Lower leg skin (tissue), 4 donors: ENCODE measurements at regions not wholly inside any gene's neighbourhood (a gene's known extent, or its start where the extent isn't known, plus 50 kb on each side); places are given as distances from the start of the nearest gene placed in this dataset.

Experiments
- DNase-seq, 2 donors: peaks; one replicate each; pipeline ENCODE4 v3.0.0-alpha.2; 2019; ENCODE audit warnings: low spot score in 2 of 2
- H3K4me3 ChIP-seq: fragments of 200-600 bp; sonication (generic); 2 replicates; pipeline ENCODE4 v1.5.1; 2017; ENCODE audit warnings: mild to moderate bottlenecking, low read depth; ENCODE audit not compliant: poor library complexity, severe bottlenecking
- CTCF ChIP-seq, 3 donors: fragments of 450-650 bp; IDR thresholded peaks; one replicate each; pipeline ENCODE4 v1.5.1; 2016; ENCODE audit warnings: antibody characterized with exemption in 3 of 3, mild to moderate bottlenecking in 3 of 3, moderate library complexity in 2 of 3
- POLR2A ChIP-seq, 2 donors: fragments of 450-650 bp; IDR thresholded peaks; one replicate each; pipeline ENCODE4 v1.6.1; 2016 to 2017; ENCODE audit warnings: antibody characterized with exemption in 2 of 2, mild to moderate bottlenecking in 1 of 2, moderate library complexity in 1 of 2
- WGBS, 2 donors: methylation state at CpG; one replicate each; pipeline ENCODE4 v1.1.5; 2018; 5-methylcytosine and 5-hydroxymethylcytosine counted together
- intact Hi-C: fragments of 100-400 bp; cut with DNase I; formaldehyde crosslinking; loops from one replicate; pipeline ENCODE4 v1.15.0; 2023; ENCODE audit warnings: low total_unique reads

DNA sequence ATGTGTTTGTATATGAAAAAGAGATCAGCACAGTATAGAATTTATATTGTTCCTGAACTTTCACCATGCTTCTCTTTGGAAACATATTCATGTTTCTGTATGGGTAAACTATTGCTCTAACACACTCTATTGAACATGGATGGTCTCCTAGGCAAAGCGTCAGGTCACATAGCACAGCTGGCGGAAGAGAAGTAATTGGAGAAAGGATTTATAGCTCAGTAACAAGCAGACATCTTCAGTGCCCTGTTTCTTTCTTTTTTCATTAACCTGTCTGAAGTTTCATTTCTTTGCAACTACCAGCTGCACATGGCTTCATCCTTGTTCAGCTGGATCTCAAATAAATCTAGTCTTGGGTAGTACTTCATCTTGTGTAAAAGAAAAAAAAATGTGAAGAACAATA is 84.4 kb upstream of the TRPC6 start:
- no peak for DNase-seq
- H3K4me3 ChIP-seq = no peak overlapping the region
- WGBS, 2 donors = 45 to 57% methylated on average over 2 of the region's 2 CpGs

DNA sequence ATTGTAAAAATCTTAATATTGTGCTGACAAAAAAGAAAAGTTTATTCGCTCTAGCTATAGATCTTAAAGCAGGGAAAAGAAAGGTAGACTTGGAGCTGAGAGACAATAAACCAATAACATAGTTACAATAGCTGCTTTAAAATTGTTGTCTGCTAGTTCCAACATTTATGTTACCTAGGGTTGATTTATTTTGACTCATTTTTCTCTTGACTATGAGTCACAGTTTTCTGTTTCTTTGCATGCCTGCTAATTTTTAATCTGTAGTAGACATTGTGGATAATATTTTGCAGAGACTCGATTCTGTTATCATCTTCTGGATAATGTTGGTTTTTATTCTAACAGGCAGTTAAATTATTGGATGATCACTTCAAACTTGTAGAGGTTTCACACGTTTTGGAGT is 83.1 kb upstream of the TRPC6 start:
- TF ChIP-seq POLR2A (IDR thresholded peaks at IDR 0.05) (no peak), CTCF (IDR thresholded peaks at IDR 0.05) (no peak)
- WGBS, 2 donors = 78 to 80% methylated on average over 3 of the region's 3 CpGs
- DNase-seq = no peak
- no peak overlapping the region for H3K4me3 ChIP-seq
- intact Hi-C loops = no loop called here

More for the DNA sequence above, 84.4 kb upstream of the TRPC6 start:
- intact Hi-C loops = no loop called here
- TF ChIP-seq CTCF (IDR thresholded peaks at IDR 0.05) (no peak), POLR2A (IDR thresholded peaks at IDR 0.05) (no peak)

DNA sequence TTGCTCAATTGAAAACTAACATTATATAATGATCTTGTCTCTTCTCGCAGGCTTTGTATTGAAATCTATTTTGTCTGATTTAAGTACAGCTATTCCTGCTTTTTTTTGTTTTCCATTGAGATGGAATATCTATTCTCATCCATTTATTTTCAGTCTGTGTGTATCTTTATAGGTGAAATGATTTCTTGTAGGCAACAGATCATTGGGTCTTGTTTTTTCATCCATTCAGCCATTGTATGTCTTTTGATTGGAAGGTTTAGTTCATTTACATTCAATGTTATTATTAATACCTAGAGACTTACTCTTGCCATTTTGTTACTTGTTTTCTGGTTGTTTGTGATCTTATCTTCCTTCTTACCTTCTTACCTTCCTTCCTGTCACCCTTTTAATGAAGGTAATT is 77.8 kb upstream of the TRPC6 start:
- no peak for DNase-seq
- WGBS, 2 donors = 2 to 100% methylated on average over 1 of the region's 1 CpG
- TF ChIP-seq POLR2A (IDR thresholded peaks at IDR 0.05) (no peak), CTCF (IDR thresholded peaks at IDR 0.05) (no peak)
- no peak overlapping the region for H3K4me3 ChIP-seq
- intact Hi-C loops = no loop called here
